ENCODE measurements at regions not wholly inside any gene's neighbourhood (a gene's known extent, or its start where the extent isn't known, plus 50 kb on each side); places are given as distances from the start of the nearest gene placed in this dataset.

DNA sequence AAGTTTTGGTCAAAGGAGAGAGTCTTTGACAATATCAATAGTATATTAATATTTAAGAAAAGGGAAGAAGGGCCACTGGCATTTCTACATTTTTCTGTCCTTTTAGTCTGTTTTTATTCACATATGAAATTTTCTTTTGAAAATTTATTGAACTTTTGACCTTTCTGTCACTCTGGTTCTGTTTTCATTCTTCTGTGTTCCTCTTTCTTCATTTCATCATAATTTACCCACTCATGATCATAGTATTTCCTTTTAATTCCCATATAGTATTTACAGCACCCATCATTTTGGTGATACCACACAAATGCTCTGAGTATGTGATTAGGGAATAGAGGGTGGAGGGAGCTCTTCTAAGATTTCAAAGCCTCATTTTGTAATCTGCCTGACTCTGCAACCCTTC, 142.8 kb downstream of the GJA1 start:
- no peak overlapping the region for H2AFZ ChIP-seq (ENCODE audit: low read length)
- TF ChIP-seq EZH2phosphoT487 (IDR thresholded peaks at IDR 0.05; ENCODE audit: borderline replicate concordance), result no peak
- TF ChIP-seq, protein P1, sequence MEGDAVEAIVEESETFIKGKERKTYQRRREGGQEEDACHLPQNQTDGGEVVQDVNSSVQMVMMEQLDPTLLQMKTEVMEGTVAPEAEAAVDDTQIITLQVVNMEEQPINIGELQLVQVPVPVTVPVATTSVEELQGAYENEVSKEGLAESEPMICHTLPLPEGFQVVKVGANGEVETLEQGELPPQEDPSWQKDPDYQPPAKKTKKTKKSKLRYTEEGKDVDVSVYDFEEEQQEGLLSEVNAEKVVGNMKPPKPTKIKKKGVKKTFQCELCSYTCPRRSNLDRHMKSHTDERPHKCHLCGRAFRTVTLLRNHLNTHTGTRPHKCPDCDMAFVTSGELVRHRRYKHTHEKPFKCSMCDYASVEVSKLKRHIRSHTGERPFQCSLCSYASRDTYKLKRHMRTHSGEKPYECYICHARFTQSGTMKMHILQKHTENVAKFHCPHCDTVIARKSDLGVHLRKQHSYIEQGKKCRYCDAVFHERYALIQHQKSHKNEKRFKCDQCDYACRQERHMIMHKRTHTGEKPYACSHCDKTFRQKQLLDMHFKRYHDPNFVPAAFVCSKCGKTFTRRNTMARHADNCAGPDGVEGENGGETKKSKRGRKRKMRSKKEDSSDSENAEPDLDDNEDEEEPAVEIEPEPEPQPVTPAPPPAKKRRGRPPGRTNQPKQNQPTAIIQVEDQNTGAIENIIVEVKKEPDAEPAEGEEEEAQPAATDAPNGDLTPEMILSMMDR (conservative IDR thresholded peaks at IDR 0.05; ENCODE audit: low read length), result no peak

DNA sequence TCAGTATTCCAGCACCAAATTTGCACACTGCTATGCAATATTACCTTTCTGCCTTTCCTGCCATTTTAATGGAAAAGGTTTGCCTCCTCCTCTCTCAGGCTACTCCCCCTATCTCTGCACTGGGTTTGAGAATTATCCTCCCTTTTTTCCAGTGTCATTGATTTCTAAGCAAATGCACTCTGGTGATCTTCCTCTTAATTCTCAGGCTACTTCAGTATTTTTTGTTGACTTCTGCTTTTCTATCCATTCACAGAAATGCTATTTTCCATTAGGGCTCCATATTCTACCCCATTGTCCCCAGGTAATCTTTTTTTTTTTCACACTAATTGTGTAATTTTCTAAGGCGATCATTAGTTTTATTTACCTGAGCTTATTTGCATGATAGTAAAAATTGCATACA, 144.0 kb downstream of the GJA1 start:
- H4K20me1 ChIP-seq (ENCODE audit: insufficient read depth, low read length, poor library complexity, severe bottlenecking), result no peaks in the 10 kb centered on the region
- no peaks in the 10 kb centered on the region for H3K4me1 ChIP-seq (ENCODE audit: insufficient read depth, low read length, poor library complexity, severe bottlenecking)
- no peaks in the 10 kb centered on the region for H3K9me3 ChIP-seq (ENCODE audit: insufficient read depth, low read depth, low read length)
- no peaks in the 10 kb centered on the region for H3K9me2 ChIP-seq (replicated peaks; ENCODE audit: low read depth, low read length)
- TF ChIP-seq, protein P1 (conservative IDR thresholded peaks at IDR 0.05; ENCODE audit: low read length), result no peak
- no peak for TF ChIP-seq EZH2phosphoT487 (IDR thresholded peaks at IDR 0.05; ENCODE audit: borderline replicate concordance)
- no peak overlapping the region for H3K9ac ChIP-seq (ENCODE audit: low read depth, low read length, poor library complexity, severe bottlenecking)
- H2AFZ ChIP-seq (ENCODE audit: low read length), result no peak overlapping the region
- H3F3A ChIP-seq (ENCODE audit: low read depth), result no peaks in the 10 kb centered on the region
- no peak overlapping the region for H3K4me2 ChIP-seq (ENCODE audit: low read depth, low read length, poor library complexity, severe bottlenecking)
- no peaks in the 10 kb centered on the region for H3K36me3 ChIP-seq (ENCODE audit: insufficient read depth, low read length)
- no peak overlapping the region for H3K4me3 ChIP-seq (ENCODE audit: low read length, poor library complexity, severe bottlenecking)
- H3K27me3 ChIP-seq (ENCODE audit: insufficient read depth, low read length, poor library complexity, severe bottlenecking), result no peaks in the 10 kb centered on the region
- H3K79me2 ChIP-seq (ENCODE audit: insufficient read depth, low read length), result no peaks in the 10 kb centered on the region

More for the DNA sequence above, 142.8 kb downstream of the GJA1 start:
- Histone ChIP-seq H3K9me3 (ENCODE audit: insufficient read depth, low read depth, low read length) (no peaks in the 10 kb centered on the region), H3K4me2 (ENCODE audit: low read depth, low read length, poor library complexity, severe bottlenecking) (no peak overlapping the region), H3K9ac (ENCODE audit: low read depth, low read length, poor library complexity, severe bottlenecking) (no peak overlapping the region), H3K79me2 (ENCODE audit: insufficient read depth, low read length) (no peaks in the 10 kb centered on the region), H3K9me2 (replicated peaks; ENCODE audit: low read depth, low read length) (no peaks in the 10 kb centered on the region), H3F3A (ENCODE audit: low read depth) (no peaks in the 10 kb centered on the region), H3K4me3 (ENCODE audit: low read length, poor library complexity, severe bottlenecking) (no peak overlapping the region), H4K20me1 (ENCODE audit: insufficient read depth, low read length, poor library complexity, severe bottlenecking) (no peaks in the 10 kb centered on the region), H3K36me3 (ENCODE audit: insufficient read depth, low read length) (no peaks in the 10 kb centered on the region), H3K27me3 (ENCODE audit: insufficient read depth, low read length, poor library complexity, severe bottlenecking) (no peaks in the 10 kb centered on the region), H3K4me1 (ENCODE audit: insufficient read depth, low read length, poor library complexity, severe bottlenecking) (peaks cover 7% of the 10 kb centered on the region)

DNA sequence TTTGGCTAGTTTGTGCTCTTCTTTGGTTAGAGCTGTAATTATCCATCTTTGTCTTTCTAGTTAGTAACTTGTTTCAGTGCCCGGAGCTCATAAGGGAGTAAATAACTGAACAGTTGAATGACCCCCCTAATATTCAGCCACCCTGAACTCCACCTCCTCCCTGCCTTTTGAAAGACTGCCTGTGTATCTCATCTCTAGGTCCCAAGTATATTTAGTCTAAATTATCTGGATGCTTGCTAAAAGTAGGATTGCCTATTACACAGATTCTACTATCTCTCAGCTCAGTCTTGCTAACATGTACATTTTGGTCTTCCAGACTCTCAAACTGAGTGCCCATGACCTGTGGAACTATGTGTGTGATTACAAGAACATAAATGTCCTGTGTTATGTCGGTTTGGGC, 145.9 kb downstream of the GJA1 start:
- Histone ChIP-seq H3K9ac (ENCODE audit: low read depth, low read length, poor library complexity, severe bottlenecking) (no peak overlapping the region), H3F3A (ENCODE audit: low read depth) (no peaks in the 10 kb centered on the region), H3K36me3 (ENCODE audit: insufficient read depth, low read length) (no peaks in the 10 kb centered on the region), H3K79me2 (ENCODE audit: insufficient read depth, low read length) (no peaks in the 10 kb centered on the region), H3K9me2 (replicated peaks; ENCODE audit: low read depth, low read length) (no peaks in the 10 kb centered on the region), H3K4me3 (ENCODE audit: low read length, poor library complexity, severe bottlenecking) (no peak overlapping the region), H2AFZ (ENCODE audit: low read length) (peak overlapping the region; percentile 38), H4K20me1 (ENCODE audit: insufficient read depth, low read length, poor library complexity, severe bottlenecking) (no peaks in the 10 kb centered on the region), H3K9me3 (ENCODE audit: insufficient read depth, low read depth, low read length) (no peaks in the 10 kb centered on the region), H3K27me3 (ENCODE audit: insufficient read depth, low read length, poor library complexity, severe bottlenecking) (no peaks in the 10 kb centered on the region), H3K4me2 (ENCODE audit: low read depth, low read length, poor library complexity, severe bottlenecking) (no peak overlapping the region), H3K4me1 (ENCODE audit: insufficient read depth, low read length, poor library complexity, severe bottlenecking) (no peaks in the 10 kb centered on the region)
- no peak for TF ChIP-seq EZH2phosphoT487 (IDR thresholded peaks at IDR 0.05; ENCODE audit: borderline replicate concordance)
- TF ChIP-seq, protein P1 (conservative IDR thresholded peaks at IDR 0.05; ENCODE audit: low read length), result no peak

Measured in Loucy (cell line).